SU-DHL-6 (cell line): ENCODE measurements at regions not wholly inside any gene's neighbourhood (a gene's known extent, or its start where the extent isn't known, plus 50 kb on each side); places are given as distances from the start of the nearest gene placed in this dataset.

ENCODE experiments used
- H2AFZ ChIP-seq: fragments of 200-600 bp; sonication (generic); 2 replicates; pipeline ENCODE4 v1.6.1; 2014; ENCODE audit warnings: low read depth, mild to moderate bottlenecking, moderate library complexity, mixed read lengths, antibody characterized with exemption, low read length; ENCODE audit not compliant: severe bottlenecking
- H3F3A ChIP-seq: fragments of 200-600 bp; shearing (Covaris generic); 2 replicates; pipeline ENCODE4 v1.6.0; 2016; ENCODE audit warnings: antibody characterized with exemption, mild to moderate bottlenecking; ENCODE audit not compliant: insufficient read depth
- H3K27ac ChIP-seq: fragments of 200-600 bp; sonication (generic); 2 replicates; pipeline ENCODE4 v1.5.1; 2016; ENCODE audit warnings: low read depth, mild to moderate bottlenecking, low read length, moderate library complexity, mixed read lengths
- H3K27me3 ChIP-seq: fragments of 200-600 bp; sonication (generic), shearing (Covaris generic); 2 replicates; pipeline ENCODE4 v1.6.0; 2014; ENCODE audit warnings: mild to moderate bottlenecking, low read length
- H3K36me3 ChIP-seq: fragments of 200-600 bp; sonication (generic); 2 replicates; pipeline ENCODE4 v1.6.1; 2014; ENCODE audit warnings: mild to moderate bottlenecking, low read length, mixed read lengths
- H3K4me2 ChIP-seq: fragments of 300-600, 200-600 bp; shearing (Covaris generic), sonication (generic); 2 replicates; pipeline ENCODE4 v1.6.0; 2014; ENCODE audit warnings: low read length, low read depth, mild to moderate bottlenecking; ENCODE audit not compliant: poor library complexity, severe bottlenecking
- H3K4me3 ChIP-seq: fragments of 200-600 bp; sonication (generic); 2 replicates; pipeline ENCODE4 v1.5.1; 2014; ENCODE audit warnings: antibody characterized with exemption, low read length, mild to moderate bottlenecking, mixed read lengths; ENCODE audit not compliant: insufficient read depth, poor library complexity, severe bottlenecking
- H3K79me2 ChIP-seq: fragments of 200-600 bp; sonication (generic); 2 replicates; pipeline ENCODE4 v1.6.1; 2014; ENCODE audit warnings: mild to moderate bottlenecking, low read length, moderate library complexity; ENCODE audit not compliant: insufficient read depth
- H3K9ac ChIP-seq: fragments of 200-600 bp; sonication (generic); 2 replicates; pipeline ENCODE4 v1.7.0; 2014; ENCODE audit warnings: mild to moderate bottlenecking, low read length
- H3K9me2 ChIP-seq: fragments of 200-600 bp; sonication (generic); replicated peaks from 2 replicates; pipeline ENCODE4 v1.6.1; 2014; ENCODE audit warnings: low read length; ENCODE audit not compliant: insufficient read depth
- H3K9me3 ChIP-seq: fragments of 200-600 bp; sonication (generic); 2 replicates; pipeline ENCODE4 v1.6.1; 2014; ENCODE audit warnings: low read length, mixed read lengths; ENCODE audit not compliant: insufficient read depth
- H4K20me1 ChIP-seq: fragments of 200-600 bp; sonication (generic); 2 replicates; pipeline ENCODE4 v1.6.1; 2014; ENCODE audit warnings: low read depth, mild to moderate bottlenecking, antibody characterized with exemption, low read length, moderate library complexity, mixed read lengths
- EZH2phosphoT487 ChIP-seq: fragments of 200-600 bp; sonication (generic), shearing (Covaris generic); conservative IDR thresholded peaks from 2 replicates; pipeline ENCODE4 v1.6.1; 2018; ENCODE audit warnings: mild to moderate bottlenecking, antibody characterized with exemption, low read length, moderate library complexity, mixed read lengths
- TF ChIP-seq, protein P1 (sequence below): fragments of 200-600 bp; sonication (generic); IDR thresholded peaks from one replicate; pipeline ENCODE4 v1.5.1; 2017; ENCODE audit warnings: antibody characterized with exemption, mild to moderate bottlenecking, low read length, moderate library complexity; ENCODE audit not compliant: insufficient read depth, poor library complexity, severe bottlenecking

DNA sequence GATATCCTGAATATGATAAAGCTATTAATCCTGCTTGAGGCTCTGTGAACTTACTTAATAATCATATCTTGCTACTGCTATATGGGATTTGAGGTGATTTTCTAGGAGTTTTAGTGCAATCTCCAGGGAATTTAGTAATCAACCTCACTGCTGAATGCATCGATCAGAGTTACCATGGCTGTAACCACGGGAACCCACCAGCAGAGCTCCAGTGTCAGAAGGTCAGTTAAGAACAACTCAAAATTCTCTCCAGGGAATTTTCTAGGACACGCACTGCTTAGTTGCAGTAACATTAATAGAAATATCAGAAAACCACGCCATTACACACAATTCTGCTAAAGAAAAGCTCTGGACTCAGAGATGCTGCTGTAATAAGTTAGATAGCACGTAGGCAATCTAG, 1477.2 kb upstream of the TENM3 start:
- Histone ChIP-seq H3K79me2 (no peaks in the 10 kb centered on the region), H3K27ac (no peak overlapping the region), H3F3A (no peaks in the 10 kb centered on the region), H3K4me3 (no peak overlapping the region), H4K20me1 (no peaks in the 10 kb centered on the region), H3K9me3 (no peaks in the 10 kb centered on the region), H3K9ac (no peak overlapping the region), H3K9me2 (no peaks in the 10 kb centered on the region), H3K4me2 (no peak overlapping the region), H3K27me3 (no peaks in the 10 kb centered on the region), H3K36me3 (no peaks in the 10 kb centered on the region), H2AFZ (no peak overlapping the region)
- TF ChIP-seq, protein P1, sequence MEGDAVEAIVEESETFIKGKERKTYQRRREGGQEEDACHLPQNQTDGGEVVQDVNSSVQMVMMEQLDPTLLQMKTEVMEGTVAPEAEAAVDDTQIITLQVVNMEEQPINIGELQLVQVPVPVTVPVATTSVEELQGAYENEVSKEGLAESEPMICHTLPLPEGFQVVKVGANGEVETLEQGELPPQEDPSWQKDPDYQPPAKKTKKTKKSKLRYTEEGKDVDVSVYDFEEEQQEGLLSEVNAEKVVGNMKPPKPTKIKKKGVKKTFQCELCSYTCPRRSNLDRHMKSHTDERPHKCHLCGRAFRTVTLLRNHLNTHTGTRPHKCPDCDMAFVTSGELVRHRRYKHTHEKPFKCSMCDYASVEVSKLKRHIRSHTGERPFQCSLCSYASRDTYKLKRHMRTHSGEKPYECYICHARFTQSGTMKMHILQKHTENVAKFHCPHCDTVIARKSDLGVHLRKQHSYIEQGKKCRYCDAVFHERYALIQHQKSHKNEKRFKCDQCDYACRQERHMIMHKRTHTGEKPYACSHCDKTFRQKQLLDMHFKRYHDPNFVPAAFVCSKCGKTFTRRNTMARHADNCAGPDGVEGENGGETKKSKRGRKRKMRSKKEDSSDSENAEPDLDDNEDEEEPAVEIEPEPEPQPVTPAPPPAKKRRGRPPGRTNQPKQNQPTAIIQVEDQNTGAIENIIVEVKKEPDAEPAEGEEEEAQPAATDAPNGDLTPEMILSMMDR = no peak
- TF ChIP-seq EZH2phosphoT487 = no peak

DNA sequence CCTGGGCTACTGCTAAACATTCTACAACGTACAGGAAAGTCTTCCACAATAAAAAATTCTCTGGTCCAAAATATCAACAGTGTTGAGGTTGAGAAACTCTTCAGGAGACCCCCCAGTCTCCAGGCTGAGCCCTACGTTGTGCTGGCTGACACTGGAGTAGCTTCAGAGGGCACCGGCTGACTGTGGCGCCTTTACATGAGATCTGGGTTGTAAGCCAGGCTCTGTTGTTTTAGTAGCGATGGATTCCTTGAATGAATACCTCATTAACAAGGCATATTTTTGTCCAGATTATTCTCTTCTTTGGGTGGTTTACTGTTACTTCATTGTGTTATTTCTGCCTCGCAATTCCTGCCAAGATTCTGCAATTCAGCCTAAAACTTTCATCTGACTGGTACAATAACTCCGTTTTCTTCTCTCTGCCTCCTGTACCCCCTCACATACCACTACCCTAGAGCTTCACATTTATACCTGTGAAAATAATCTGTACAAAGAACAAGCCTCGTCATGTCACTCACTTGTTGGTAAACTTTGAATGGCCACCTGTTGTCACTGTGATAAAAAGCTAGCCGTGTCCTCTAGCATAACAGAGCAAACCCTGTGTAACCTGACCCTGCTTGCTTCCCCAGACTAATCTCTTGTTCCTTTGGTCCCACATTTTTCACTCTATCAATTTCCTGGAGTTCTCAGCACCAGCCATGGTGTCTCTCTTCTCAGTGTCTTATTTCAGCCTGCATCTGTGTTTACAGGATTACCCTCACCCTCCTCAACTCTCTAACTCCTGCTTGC, 1476.1 kb upstream of the TENM3 start:
- TF ChIP-seq, protein P1 = no peak
- no peak for TF ChIP-seq EZH2phosphoT487
- Histone ChIP-seq H3K9me2 (no peaks in the 10 kb centered on the region), H3K27ac (no peak overlapping the region), H3K4me3 (no peak overlapping the region), H3K9me3 (no peaks in the 10 kb centered on the region), H3K36me3 (no peaks in the 10 kb centered on the region), H3K27me3 (no peaks in the 10 kb centered on the region), H3K9ac (no peak overlapping the region), H4K20me1 (no peaks in the 10 kb centered on the region), H2AFZ (no peak overlapping the region), H3K4me2 (no peak overlapping the region), H3F3A (no peaks in the 10 kb centered on the region), H3K79me2 (no peaks in the 10 kb centered on the region)

DNA sequence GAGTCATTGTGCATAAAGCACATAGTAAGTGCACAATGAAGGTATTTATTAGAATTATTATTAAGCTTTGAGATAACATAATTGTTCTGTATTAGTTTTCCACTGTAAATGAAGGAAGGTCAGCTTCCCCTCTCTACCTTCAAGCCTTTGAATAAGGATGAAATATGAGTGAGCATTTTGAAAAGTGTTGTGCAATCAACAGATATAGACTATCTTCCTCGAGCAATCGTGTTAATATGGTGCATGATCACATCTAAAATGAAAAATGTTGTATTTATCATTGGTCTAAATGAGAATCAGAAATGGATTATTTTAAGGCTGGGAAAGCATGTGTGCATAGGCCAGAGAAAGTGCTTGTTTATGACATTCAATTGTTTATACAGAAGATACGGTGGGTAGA, 1474.6 kb upstream of the TENM3 start:
- TF ChIP-seq EZH2phosphoT487 = no peak
- TF ChIP-seq, protein P1 = no peak
- no peaks in the 10 kb centered on the region for H3K36me3 ChIP-seq

More for the DNA sequence above, 1474.6 kb upstream of the TENM3 start:
- H3K4me3 ChIP-seq = no peak overlapping the region
- H3F3A ChIP-seq = no peaks in the 10 kb centered on the region
- no peaks in the 10 kb centered on the region for H3K9me2 ChIP-seq
- no peaks in the 10 kb centered on the region for H4K20me1 ChIP-seq
- no peak overlapping the region for H2AFZ ChIP-seq
- H3K27ac ChIP-seq = no peak overlapping the region
- no peaks in the 10 kb centered on the region for H3K9me3 ChIP-seq
- H3K27me3 ChIP-seq = no peaks in the 10 kb centered on the region
- no peaks in the 10 kb centered on the region for H3K79me2 ChIP-seq
- no peak overlapping the region for H3K9ac ChIP-seq
- no peak overlapping the region for H3K4me2 ChIP-seq
